ENCODE measurements at regions not wholly inside any gene's neighbourhood (a gene's known extent, or its start where the extent isn't known, plus 50 kb on each side); places are given as distances from the start of the nearest gene placed in this dataset.

GRCh38 chr10:129388435-129388834, 78.6 kb upstream of the MGMT start:
- Histone ChIP-seq H3K4me1 (ENCODE audit: control insufficient read depth in 5 of 5, insufficient read depth in 5 of 5, low read length in 5 of 5) (peaks cover 0 to 2% (median 0%) of the 10 kb centered on the region in 5 donors), H3K9me3 (ENCODE audit: control insufficient read depth in 4 of 4, insufficient read depth in 3 of 4, low read length in 3 of 4) (no peaks in the 10 kb centered on the region), H3K4me3 (no peak overlapping the region), H3K36me3 (ENCODE audit: control insufficient read depth in 4 of 4, insufficient read depth in 4 of 4, low read length in 4 of 4) (no peaks in the 10 kb centered on the region), H3K9ac (ENCODE audit: insufficient read depth in 1 of 2, low read length in 2 of 2) (no peak overlapping the region), H3K27me3 (ENCODE audit: control insufficient read depth in 3 of 3, insufficient read depth in 3 of 3, low read length in 2 of 3) (peaks cover 0 to 20% (median 17%) of the 10 kb centered on the region in 3 donors), H3K27ac (ENCODE audit: low read depth in 1 of 2, low read length in 1 of 2) (no peak overlapping the region)
- DNase-seq (no peak), ATAC-seq (ENCODE audit: insufficient read depth, low FRiP score) (no peak)
- TF ChIP-seq CTCF (IDR thresholded peaks at IDR 0.05; ENCODE audit: control extremely low read depth, extremely low read depth): no peak
- WGBS, 2 donors: 95% methylated on average over 7 of the region's 7 CpGs

GRCh38 chr10:129389194-129389593, 77.8 kb upstream of the MGMT start:
- ATAC-seq (ENCODE audit: insufficient read depth, low FRiP score) (no peak), DNase-seq (no peak)
- Histone ChIP-seq H3K4me3 (no peak overlapping the region), H3K9me3 (ENCODE audit: control insufficient read depth in 4 of 4, insufficient read depth in 3 of 4, low read length in 3 of 4) (no peaks in the 10 kb centered on the region), H3K9ac (ENCODE audit: insufficient read depth in 1 of 2, low read length in 2 of 2) (no peak overlapping the region), H3K27me3 (ENCODE audit: control insufficient read depth in 3 of 3, insufficient read depth in 3 of 3, low read length in 2 of 3) (peaks cover 0 to 27% (median 25%) of the 10 kb centered on the region in 3 donors), H3K27ac (ENCODE audit: low read depth in 1 of 2, low read length in 1 of 2) (no peak overlapping the region), H3K36me3 (ENCODE audit: control insufficient read depth in 4 of 4, insufficient read depth in 4 of 4, low read length in 4 of 4) (no peaks in the 10 kb centered on the region), H3K4me1 (ENCODE audit: control insufficient read depth in 5 of 5, insufficient read depth in 5 of 5, low read length in 5 of 5) (peaks cover 0 to 2% (median 0%) of the 10 kb centered on the region in 5 donors)
- 78 to 83% methylated on average over 6 of the region's 6 CpGs for WGBS, 2 donors
- TF ChIP-seq CTCF (IDR thresholded peaks at IDR 0.05; ENCODE audit: control extremely low read depth, extremely low read depth): no peak

DNA sequence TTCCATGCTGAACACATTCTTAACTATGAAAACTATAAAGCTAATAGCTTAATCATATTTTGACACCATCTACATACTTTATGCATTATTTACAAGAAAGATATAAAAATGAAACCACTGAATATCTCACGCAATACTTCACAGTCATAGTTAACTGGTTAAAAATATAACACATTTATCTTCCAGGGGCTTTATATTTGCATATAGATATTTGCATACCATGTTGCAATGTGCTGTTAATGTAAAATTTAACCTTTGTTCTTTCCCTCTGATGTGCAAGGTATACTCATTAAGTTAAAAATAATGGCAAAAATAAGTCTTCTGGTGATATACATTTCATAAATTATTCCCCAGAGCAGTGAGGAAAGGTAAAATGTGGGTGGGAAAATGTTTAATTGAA, 76.9 kb upstream of the MGMT start:
- DNase-seq: no peak
- no peak overlapping the region for H3K27ac ChIP-seq (ENCODE audit: low read depth in 1 of 2, low read length in 1 of 2)
- ATAC-seq (ENCODE audit: insufficient read depth, low FRiP score): no peak
- TF ChIP-seq CTCF (IDR thresholded peaks at IDR 0.05; ENCODE audit: control extremely low read depth, extremely low read depth): no peak
- H3K36me3 ChIP-seq (ENCODE audit: control insufficient read depth in 4 of 4, insufficient read depth in 4 of 4, low read length in 4 of 4): no peaks in the 10 kb centered on the region
- WGBS, 2 donors: 91 to 96% methylated on average over 1 of the region's 1 CpG
- H3K27me3 ChIP-seq (ENCODE audit: control insufficient read depth in 3 of 3, insufficient read depth in 3 of 3, low read length in 2 of 3): peaks cover 0 to 37% (median 34%) of the 10 kb centered on the region in 3 donors
- no peaks in the 10 kb centered on the region for H3K9me3 ChIP-seq (ENCODE audit: control insufficient read depth in 4 of 4, insufficient read depth in 3 of 4, low read length in 3 of 4)
- no peak overlapping the region for H3K4me3 ChIP-seq
- H3K9ac ChIP-seq (ENCODE audit: insufficient read depth in 1 of 2, low read length in 2 of 2): no peak overlapping the region
- peaks cover 0 to 2% (median 0%) of the 10 kb centered on the region in 5 donors for H3K4me1 ChIP-seq (ENCODE audit: control insufficient read depth in 5 of 5, insufficient read depth in 5 of 5, low read length in 5 of 5)

- H3K27ac ChIP-seq (ENCODE audit: low read depth in 1 of 2, low read length in 1 of 2): no peak overlapping the region
- TF ChIP-seq CTCF (IDR thresholded peaks at IDR 0.05; ENCODE audit: control extremely low read depth, extremely low read depth): no peak
- DNase-seq (no peak), ATAC-seq (ENCODE audit: insufficient read depth, low FRiP score) (no peak)
- H3K4me1 ChIP-seq (ENCODE audit: control insufficient read depth in 5 of 5, insufficient read depth in 5 of 5, low read length in 5 of 5): peaks cover 0 to 2% (median 0%) of the 10 kb centered on the region in 5 donors
- no peaks in the 10 kb centered on the region for H3K9me3 ChIP-seq (ENCODE audit: control insufficient read depth in 4 of 4, insufficient read depth in 3 of 4, low read length in 3 of 4)
- H3K4me3 ChIP-seq: no peak overlapping the region
- 84 to 86% methylated on average over 8 of the region's 8 CpGs for WGBS, 2 donors
- H3K36me3 ChIP-seq (ENCODE audit: control insufficient read depth in 4 of 4, insufficient read depth in 4 of 4, low read length in 4 of 4): no peaks in the 10 kb centered on the region
- no peak overlapping the region for H3K9ac ChIP-seq (ENCODE audit: insufficient read depth in 1 of 2, low read length in 2 of 2)
- H3K27me3 ChIP-seq (ENCODE audit: control insufficient read depth in 3 of 3, insufficient read depth in 3 of 3, low read length in 2 of 3): peaks cover 0 to 42% (median 40%) of the 10 kb centered on the region in 3 donors
Observed at GRCh38 chr10:129390726-129391125, 76.3 kb upstream of the MGMT start.

All from lung (tissue), 11 donors.